ENCODE measurements at regions not wholly inside any gene's neighbourhood (a gene's known extent, or its start where the extent isn't known, plus 50 kb on each side); places are given as distances from the start of the nearest gene placed in this dataset.
A peak's percentile ranks its signal among the peaks of the same experiment; 100 is the strongest.

DNA sequence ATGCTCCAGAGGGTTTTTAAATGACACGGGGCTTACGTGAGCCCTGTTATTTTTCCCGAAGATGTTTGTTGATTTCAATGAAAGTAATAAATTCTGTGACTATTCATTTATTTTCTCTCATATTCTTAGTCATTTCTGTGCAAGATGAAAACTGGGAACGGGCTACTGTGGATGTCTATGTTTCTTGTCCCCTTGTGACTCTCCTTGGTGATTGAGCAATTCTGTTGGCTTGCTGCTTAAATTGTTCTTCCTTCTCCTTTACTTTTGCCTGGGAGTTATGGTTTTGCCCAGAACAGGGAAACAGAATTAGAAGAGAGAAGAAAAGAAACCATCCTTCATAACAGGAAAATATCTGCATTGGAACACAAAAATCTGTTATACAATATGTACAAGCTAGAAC lies 508.2 kb upstream of the DSEL start:
- Histone ChIP-seq H3K27ac (no peak overlapping the region), H3K36me3 (no peaks in the 10 kb centered on the region), H3K4me1 (no peaks in the 10 kb centered on the region), H3K27me3 (no peaks in the 10 kb centered on the region), H3K4me3 (no peak overlapping the region), H3K9me3 (replicated peaks) (no peaks in the 10 kb centered on the region)
- no peak for DNase-seq

DNA sequence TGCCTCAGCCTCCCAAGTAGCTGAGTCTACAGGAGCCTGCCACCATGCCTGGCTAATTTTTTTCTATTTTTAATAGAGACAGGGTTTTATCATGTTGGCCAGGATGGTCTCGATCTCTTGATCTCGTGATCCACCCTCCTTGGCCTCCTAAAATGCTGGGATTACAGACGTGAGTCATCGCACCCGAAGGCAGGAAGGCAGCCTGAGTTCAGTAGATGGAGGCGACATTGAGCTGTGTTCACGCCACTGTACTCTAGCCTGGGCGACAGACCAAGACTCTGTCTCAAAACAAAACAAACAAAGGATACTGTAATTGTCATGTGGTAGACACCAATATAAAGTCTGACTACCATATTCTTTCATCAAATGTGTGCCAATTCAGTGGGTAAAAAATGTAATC lies 500.9 kb upstream of the DSEL start:
- Histone ChIP-seq H3K4me1 (no peaks in the 10 kb centered on the region), H3K36me3 (no peaks in the 10 kb centered on the region), H3K27me3 (no peaks in the 10 kb centered on the region), H3K9me3 (replicated peaks) (no peaks in the 10 kb centered on the region), H3K4me3 (no peak overlapping the region), H3K27ac (no peak overlapping the region)
- DNase-seq: peak in 1 of 2 experiments; percentile 2

DNA sequence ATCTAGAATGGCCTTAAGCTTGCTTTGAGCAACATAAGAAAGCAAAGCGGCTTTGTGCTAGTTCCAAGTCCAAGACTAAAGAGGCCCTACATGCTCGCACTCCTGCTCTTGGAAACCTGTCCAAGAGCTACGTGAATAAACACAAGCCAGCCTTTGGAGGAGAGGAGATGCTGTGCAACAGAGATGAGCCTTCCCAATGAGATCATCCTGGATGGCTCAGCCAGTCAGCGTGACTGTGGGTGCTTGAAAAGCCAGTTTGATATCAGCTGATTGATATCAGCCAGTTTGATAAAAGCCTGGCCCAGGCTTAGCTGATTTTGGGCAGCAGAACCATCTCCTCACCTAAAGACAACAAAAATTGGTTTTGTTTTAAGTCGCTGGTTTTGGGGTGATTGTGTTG lies 481.0 kb upstream of the DSEL start:
- no peaks in the 10 kb centered on the region for H3K27me3 ChIP-seq
- no peaks in the 10 kb centered on the region for H3K9me3 ChIP-seq (replicated peaks)
- no peaks in the 10 kb centered on the region for H3K4me1 ChIP-seq
- DNase-seq: no peak
- no peak overlapping the region for H3K27ac ChIP-seq
- no peak overlapping the region for H3K4me3 ChIP-seq
- no peaks in the 10 kb centered on the region for H3K36me3 ChIP-seq

DNA sequence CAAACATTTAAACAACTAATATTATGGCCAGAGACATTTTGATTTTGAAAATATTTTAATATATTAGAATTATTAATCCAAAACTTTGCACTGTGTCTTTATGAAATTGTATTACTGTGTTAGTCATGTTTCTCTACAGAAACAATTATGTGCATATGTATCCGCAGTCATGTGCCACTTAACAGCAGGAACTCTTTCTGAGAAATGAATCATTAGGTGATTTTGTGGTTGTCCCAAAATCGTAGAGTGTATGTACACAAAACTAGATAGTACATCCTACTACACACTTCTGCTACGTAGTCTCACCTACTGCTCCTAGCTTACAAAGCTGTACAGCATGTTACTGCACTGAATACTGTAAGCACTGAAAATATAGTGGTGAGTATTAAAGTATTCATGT lies 479.2 kb upstream of the DSEL start:
- no peak for DNase-seq
- H3K4me3 ChIP-seq: no peak overlapping the region

DNA sequence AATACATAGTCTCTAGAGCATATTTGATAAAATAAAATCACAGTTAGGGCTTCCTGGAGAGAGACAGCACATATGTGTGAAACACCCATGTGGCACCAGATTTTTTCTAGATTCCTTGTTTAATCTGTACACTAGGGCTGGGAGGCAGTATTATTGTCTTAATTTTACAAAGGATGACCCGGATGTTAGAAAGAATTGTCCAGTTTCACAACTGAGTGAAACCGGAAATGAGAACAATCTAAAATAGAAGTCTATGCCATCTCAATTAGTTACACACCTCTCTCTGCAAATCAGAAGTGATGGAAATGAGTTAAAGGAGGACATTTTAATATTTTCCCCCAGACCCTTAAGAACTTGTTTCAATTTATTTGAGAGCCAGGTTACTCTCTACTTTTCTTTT lies 463.7 kb upstream of the DSEL start:
- H3K9me3 ChIP-seq (replicated peaks): no peaks in the 10 kb centered on the region
- no peaks in the 10 kb centered on the region for H3K4me1 ChIP-seq
- H3K27ac ChIP-seq: no peak overlapping the region
- no peaks in the 10 kb centered on the region for H3K27me3 ChIP-seq
- H3K36me3 ChIP-seq: no peaks in the 10 kb centered on the region
- no peak for DNase-seq
- no peak overlapping the region for H3K4me3 ChIP-seq

More for the DNA sequence above, 479.2 kb upstream of the DSEL start:
- Histone ChIP-seq H3K27ac (no peak overlapping the region), H3K36me3 (no peaks in the 10 kb centered on the region), H3K27me3 (no peaks in the 10 kb centered on the region), H3K9me3 (replicated peaks) (no peaks in the 10 kb centered on the region), H3K4me1 (no peaks in the 10 kb centered on the region)

DNA sequence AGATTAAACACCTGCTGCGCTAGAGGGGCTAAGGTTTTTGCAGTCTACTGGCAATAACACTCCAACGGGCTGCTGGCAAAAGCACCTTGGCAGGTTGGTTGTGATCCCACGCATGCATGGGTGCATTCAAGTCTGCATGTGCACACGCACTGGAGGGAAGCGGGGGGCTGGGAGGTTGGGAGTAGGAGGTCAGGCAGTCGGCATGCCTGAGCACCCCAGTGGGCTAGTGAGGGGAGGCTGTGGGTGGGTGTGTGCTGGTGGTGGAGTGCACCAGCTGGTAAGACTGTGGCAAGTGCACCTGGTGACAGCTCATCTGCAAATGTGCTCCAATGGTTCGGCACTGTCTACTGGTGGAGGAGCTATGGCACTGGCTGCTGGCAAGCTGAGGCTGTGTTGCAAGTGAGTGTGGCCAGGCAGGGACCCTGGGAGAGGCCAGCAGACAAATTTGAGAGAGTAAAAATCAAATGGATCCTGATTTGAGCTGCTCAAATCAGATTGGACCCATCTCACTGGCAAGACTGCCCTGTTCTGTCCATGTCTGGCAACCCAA lies 460.6 kb upstream of the DSEL start:
- DNase-seq: no peak
- H3K9me3 ChIP-seq (replicated peaks): no peaks in the 10 kb centered on the region
- H3K36me3 ChIP-seq: no peaks in the 10 kb centered on the region
- H3K27ac ChIP-seq: no peak overlapping the region
- no peaks in the 10 kb centered on the region for H3K4me1 ChIP-seq
- H3K27me3 ChIP-seq: no peaks in the 10 kb centered on the region
- H3K4me3 ChIP-seq: no peak overlapping the region

DNA sequence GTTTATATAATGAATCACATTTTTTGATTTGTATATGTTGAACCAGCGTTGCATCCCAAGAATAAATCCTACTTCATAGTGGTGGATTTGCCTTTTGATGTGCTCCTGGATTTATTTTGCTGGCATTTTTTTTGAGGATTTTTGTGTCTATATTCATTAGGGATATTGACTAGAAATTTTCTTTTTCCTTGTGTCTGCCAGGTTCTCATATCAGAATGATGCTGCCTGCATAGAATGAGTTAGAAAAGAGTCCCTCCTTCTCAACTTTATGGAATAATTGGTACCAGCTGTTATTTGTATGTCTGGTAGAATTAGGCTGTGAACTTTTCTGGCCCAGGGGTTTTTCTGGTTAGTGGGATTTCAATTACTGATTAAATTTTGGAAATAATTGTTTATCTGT lies 457.4 kb upstream of the DSEL start:
- Histone ChIP-seq H3K4me3 (no peak overlapping the region), H3K9me3 (replicated peaks) (no peaks in the 10 kb centered on the region), H3K27me3 (no peaks in the 10 kb centered on the region), H3K36me3 (no peaks in the 10 kb centered on the region), H3K27ac (no peak overlapping the region), H3K4me1 (no peaks in the 10 kb centered on the region)
- no peak for DNase-seq

DNA sequence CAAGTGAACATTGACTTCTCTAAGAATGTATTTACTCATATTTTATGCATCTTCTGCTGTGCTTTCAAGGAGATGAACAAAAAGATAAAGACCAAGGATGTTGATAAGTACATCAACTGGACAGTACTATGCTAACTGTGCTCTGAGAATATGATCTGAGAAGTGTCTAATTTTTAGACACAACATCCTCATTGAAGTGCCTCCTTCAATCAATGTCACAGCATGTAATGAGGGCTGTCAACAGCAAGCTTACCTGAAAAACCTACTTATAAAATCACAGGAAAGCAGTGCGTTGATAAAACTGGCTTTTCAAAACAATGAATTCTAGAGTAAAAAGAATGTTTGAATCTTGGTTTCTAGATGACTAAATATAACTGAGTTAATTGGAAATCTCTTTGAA lies 452.9 kb upstream of the DSEL start:
- H3K4me3 ChIP-seq: no peak overlapping the region
- H3K9me3 ChIP-seq (replicated peaks): no peaks in the 10 kb centered on the region
- H3K27me3 ChIP-seq: no peaks in the 10 kb centered on the region
- H3K27ac ChIP-seq: no peak overlapping the region
- H3K36me3 ChIP-seq: no peaks in the 10 kb centered on the region
- no peaks in the 10 kb centered on the region for H3K4me1 ChIP-seq
- no peak for DNase-seq

DNA sequence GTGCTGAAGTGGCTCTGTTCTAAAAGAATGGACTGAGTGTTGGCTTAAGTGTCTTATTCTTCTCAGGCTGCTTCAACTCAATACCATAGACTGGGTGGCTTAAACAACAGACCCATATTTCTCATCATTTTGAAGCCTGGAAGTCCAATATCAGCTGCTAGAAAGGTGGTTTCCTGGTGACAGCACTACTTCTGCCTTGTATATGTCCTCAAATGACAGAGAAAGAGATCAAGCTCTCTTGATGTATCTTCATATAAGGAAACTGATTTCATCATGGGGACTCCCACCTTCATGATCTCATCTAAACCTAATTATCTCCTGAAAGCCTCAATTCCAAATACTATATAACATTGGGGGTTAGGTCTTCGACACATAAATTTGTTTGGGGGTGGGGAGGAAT lies 449.7 kb upstream of the DSEL start:
- Histone ChIP-seq H3K27me3 (no peaks in the 10 kb centered on the region), H3K4me1 (no peaks in the 10 kb centered on the region), H3K9me3 (replicated peaks) (no peaks in the 10 kb centered on the region), H3K4me3 (no peak overlapping the region), H3K27ac (no peak overlapping the region), H3K36me3 (no peaks in the 10 kb centered on the region)
- DNase-seq: no peak

DNA sequence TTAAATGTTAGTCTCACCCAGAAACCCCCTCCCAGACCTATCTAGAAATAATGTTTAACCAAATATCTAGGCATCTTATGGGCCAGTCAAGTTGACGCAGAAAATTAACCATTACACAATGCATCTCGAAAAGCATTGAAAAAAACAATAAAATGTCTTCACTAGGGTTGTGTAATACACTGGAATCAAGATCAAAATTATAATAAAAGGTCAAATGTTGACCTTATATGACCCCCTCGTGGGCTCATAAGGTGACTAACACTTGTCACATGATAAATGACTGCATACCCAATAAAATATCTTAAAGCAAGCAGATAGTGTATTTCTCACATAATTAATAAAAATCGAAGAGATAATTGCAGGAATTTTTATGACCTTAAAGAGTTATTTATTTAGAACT lies 447.9 kb upstream of the DSEL start:
- H3K4me1 ChIP-seq: no peaks in the 10 kb centered on the region
- DNase-seq: no peak

DNA sequence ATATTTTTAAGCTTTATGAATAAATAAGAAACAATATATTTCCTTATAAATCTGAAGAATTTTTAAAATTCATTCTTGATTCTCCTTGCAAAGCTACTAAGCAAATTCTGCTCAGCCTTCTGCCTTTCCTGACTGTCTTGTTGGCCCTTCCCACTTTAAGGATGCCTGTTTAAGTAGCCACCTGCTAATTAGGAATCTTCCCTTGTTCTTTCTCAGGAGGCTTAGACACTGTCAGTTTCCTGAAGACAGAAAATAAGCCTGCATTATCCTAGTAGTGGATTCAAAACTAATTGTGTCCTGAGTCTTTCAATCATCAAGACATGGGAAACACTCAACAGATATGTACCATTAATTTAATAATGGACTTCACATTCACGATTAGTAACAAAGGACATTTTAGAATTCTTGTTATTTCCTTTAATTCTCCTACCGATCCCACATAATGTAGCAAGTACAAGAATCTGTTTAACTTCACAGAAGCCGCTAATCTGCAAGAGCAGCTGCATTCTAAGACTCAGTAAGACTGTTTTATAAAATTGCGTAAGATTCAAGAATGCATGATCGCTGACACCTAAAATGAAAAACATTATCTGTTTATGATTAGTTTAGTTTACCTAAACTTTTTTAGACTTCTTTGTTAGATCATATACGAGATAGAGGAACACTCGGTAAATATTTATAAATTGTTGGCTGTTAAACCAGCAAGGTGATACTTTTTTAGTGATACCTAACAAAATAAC lies 445.4 kb upstream of the DSEL start:
- H3K27ac ChIP-seq: no peak overlapping the region
- DNase-seq: no peak
- no peaks in the 10 kb centered on the region for H3K4me1 ChIP-seq
- no peaks in the 10 kb centered on the region for H3K36me3 ChIP-seq
- no peak overlapping the region for H3K4me3 ChIP-seq
- no peaks in the 10 kb centered on the region for H3K9me3 ChIP-seq (replicated peaks)
- H3K27me3 ChIP-seq: no peaks in the 10 kb centered on the region

More for the DNA sequence above, 447.9 kb upstream of the DSEL start:
- Histone ChIP-seq H3K27ac (no peak overlapping the region), H3K36me3 (no peaks in the 10 kb centered on the region), H3K4me3 (no peak overlapping the region), H3K9me3 (replicated peaks) (no peaks in the 10 kb centered on the region), H3K27me3 (no peaks in the 10 kb centered on the region)

DNA sequence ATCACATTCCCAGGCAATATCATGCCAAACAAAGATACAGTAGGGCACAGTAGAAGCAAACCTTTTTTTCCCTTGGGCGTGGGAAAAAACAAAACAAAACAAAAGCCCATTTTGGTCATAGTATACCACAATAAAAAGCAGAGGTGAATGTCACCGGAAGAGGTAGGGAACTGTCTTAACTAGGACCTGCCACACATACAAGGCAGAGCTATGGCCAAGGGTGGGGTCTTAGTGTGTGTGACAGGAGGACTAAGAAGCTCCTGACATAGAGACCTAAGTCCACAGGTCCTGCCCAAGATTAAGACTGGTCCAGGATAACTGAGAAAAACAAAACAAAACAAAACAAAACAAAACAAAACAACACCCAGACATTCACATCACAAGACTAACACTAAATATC lies 441.2 kb upstream of the DSEL start:
- Histone ChIP-seq H3K27me3 (no peaks in the 10 kb centered on the region), H3K36me3 (no peaks in the 10 kb centered on the region), H3K9me3 (replicated peaks) (no peaks in the 10 kb centered on the region), H3K4me3 (no peak overlapping the region), H3K27ac (no peak overlapping the region), H3K4me1 (no peaks in the 10 kb centered on the region)
- DNase-seq: no peak

DNA sequence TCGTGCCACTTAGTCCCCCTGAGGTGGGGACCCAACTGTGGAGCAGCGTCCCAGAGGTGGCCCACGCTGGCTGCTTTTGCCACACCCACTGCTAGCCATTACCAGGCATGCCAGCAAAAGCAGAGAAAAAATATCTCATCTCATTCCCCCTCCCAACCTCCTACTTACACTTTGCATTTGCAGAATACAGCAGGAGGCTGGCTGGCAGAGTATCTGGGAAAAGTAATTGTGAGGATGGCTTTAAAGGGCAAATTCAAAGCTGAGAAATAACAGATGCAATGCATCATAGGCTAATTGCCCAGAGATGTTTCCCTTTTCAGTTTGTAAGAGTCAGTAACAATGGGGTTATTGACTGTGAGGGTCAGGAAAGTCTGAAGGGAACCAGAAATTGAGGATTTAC lies 438.1 kb upstream of the DSEL start:
- H3K36me3 ChIP-seq: no peaks in the 10 kb centered on the region
- no peak overlapping the region for H3K27ac ChIP-seq
- H3K27me3 ChIP-seq: no peaks in the 10 kb centered on the region
- DNase-seq: no peak
- H3K4me1 ChIP-seq: no peaks in the 10 kb centered on the region
- no peak overlapping the region for H3K4me3 ChIP-seq
- H3K9me3 ChIP-seq (replicated peaks): no peaks in the 10 kb centered on the region

DNA sequence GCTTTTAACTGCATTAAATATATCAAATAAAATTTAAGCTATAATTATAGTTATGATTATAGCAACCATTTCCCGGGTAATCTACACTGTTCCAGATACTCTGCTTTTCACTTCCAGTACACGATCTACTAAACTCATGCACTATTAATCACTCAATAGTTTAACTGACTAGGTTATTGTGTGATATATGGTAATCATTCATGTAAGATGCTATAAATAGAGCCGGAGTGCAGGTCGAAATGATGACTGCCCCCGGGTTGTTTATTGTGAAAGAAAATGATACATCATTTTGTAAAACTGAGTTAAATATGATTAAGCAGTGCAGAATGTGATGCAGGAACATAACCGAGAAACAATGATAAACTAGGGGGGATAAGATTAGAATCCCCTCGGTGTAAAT lies 434.6 kb upstream of the DSEL start:
- H3K27me3 ChIP-seq: no peaks in the 10 kb centered on the region
- no peak overlapping the region for H3K4me3 ChIP-seq
- H3K36me3 ChIP-seq: no peaks in the 10 kb centered on the region
- H3K9me3 ChIP-seq (replicated peaks): no peaks in the 10 kb centered on the region
- H3K27ac ChIP-seq: no peak overlapping the region
- no peak for DNase-seq
- no peaks in the 10 kb centered on the region for H3K4me1 ChIP-seq

DNA sequence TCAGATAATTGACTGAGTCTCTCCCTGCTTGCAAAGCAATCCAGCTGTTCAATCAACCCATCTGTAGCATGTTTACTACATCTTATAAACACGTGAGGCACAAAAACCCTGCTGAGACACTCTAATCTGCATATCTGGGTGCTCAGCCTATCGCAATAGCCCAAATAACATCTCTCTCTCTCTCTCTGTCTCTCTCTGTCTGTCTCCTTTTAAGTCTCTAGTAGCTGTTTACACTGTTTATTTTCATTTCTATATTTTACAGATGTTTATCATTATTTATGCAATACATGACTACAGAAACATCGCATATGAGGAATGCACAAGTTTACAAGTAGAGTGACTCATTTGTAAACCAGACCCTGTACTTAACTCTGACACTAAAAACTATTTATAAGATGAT lies 422.1 kb upstream of the DSEL start:
- Histone ChIP-seq H3K4me1 (no peaks in the 10 kb centered on the region), H3K36me3 (no peaks in the 10 kb centered on the region), H3K27ac (no peak overlapping the region), H3K9me3 (replicated peaks) (no peaks in the 10 kb centered on the region), H3K27me3 (no peaks in the 10 kb centered on the region), H3K4me3 (no peak overlapping the region)
- no peak for DNase-seq

DNA sequence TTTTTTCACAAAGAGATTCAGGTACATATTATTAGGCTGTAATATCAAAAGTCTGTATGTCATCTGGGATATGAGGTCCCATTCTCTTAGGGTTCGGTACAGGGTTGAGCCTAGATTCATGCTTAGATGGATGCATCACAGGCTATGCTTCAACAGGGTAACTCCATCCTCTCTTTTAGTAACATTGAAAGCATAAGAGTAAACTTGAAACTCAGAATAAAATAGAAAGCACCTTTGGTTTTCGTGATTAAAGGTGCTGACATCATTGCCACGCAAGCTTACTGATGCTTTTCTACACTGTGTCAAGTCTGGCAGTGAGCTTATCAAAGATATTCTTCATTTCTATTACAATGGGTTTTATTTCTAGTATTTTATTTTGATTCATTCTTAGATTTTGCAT lies 419.1 kb upstream of the DSEL start:
- no peak for DNase-seq
- Histone ChIP-seq H3K4me3 (no peak overlapping the region), H3K9me3 (replicated peaks) (no peaks in the 10 kb centered on the region), H3K36me3 (no peaks in the 10 kb centered on the region), H3K4me1 (peaks cover 5% of the 10 kb centered on the region), H3K27ac (no peak overlapping the region), H3K27me3 (no peaks in the 10 kb centered on the region)
